ENCODE measurements at regions not wholly inside any gene's neighbourhood (a gene's known extent, or its start where the extent isn't known, plus 50 kb on each side); places are given as distances from the start of the nearest gene placed in this dataset.
"Not testable (repeated sequence)": the region's sequence is repeated elsewhere in the genome, so short reads cannot be mapped to it uniquely, and the experiment has no call there.

DNA sequence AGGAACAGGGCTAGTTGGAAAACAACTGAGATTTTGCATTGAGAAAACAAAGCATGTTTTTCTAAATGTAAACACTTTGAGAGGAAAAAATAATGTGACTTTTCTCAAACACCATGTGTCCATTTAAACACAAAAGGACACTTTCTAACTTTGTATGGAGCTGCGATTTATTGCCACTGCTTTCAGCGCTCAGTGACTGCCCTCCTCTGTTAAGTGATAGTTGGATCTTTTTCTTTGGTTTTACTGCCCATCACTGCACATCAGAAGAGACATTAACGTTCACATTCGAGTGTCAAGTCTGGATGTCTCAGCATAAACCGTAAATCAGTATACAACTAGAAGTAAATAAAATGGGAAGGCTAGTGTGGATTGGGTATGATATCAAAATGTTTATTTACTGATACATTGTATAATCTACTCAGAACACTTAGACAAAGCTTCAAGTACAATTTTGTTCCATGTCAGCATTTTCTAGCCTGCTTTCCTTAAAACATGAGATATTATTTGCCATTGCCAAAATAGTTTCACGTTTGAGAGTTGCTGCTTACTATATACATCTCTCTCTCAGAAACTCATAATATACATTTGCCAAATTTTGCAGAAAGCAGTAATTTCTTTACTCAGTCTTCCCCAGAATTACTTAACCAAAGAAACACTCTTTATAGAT, 237.6 kb downstream of the IKZF2 start:
- DNase-seq (ENCODE audit: low read depth), result peak; percentile 21

GRCh38 chr2:212912445-212913103, 238.8 kb downstream of the IKZF2 start:
- DNase-seq (ENCODE audit: low read depth), result peak; percentile 86

GRCh38 chr2:212911011-212911410, 240.4 kb downstream of the IKZF2 start:
- no peak for DNase-seq (ENCODE audit: low read depth)

GRCh38 chr2:212908682-212909435, 242.6 kb downstream of the IKZF2 start:
- peak; percentile 61 for DNase-seq (ENCODE audit: low read depth)

- DNase-seq (ENCODE audit: low read depth), result no peak
Measured at GRCh38 chr2:212908031-212908430, 243.4 kb downstream of the IKZF2 start.

- DNase-seq (ENCODE audit: low read depth), result no peak
Measured at GRCh38 chr2:212906620-212907019, 244.8 kb downstream of the IKZF2 start.

DNA sequence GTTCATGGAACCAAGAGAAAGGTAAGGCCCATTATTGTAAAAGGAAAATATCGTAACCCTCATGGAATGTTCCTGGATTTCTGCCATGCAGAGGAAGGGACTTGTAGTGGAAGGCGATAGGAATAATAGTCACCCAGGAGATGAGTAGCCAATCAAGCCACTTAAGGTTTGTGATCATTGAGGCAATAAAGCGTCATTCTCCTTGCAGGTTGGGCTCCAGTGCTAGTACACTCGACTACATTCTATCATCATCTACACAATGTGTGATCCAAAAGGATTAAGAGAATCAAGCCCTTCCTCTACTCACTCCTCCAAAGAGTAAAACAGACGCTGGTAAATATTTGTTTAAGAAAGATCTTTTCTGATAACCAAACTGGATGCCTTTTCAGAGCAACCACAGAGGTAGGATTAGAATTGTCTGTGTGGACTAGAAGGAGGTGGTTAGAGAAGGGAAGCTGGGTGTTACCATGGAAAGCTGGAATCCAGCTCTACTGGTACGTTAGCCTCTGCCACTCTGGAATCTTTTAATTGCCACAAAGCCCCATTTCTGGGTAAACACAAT, 245.7 kb downstream of the IKZF2 start:
- DNase-seq (ENCODE audit: low read depth), result peak; percentile 66

- DNase-seq (ENCODE audit: low read depth), result no peak
Measured at GRCh38 chr2:212904646-212905045, 246.8 kb downstream of the IKZF2 start.

DNA sequence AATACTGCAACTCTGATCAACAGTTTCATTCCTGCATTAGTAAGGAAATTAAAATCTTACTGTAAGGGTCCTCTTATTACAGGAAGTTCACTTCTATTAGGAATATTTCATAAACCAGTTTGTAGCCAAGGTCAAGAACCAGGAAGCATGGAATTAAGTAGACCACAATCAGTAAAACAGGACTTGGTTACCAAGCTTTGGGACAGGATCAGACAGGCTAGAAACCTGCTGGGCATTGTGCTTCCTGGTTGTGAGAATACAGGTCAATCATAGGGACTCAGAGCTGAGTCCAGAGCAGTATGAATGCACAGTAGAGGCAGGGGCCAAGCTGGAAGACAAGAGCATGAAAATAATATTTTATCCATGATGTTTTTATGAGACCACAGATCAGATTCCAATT, 248.0 kb downstream of the IKZF2 start:
- DNase-seq (ENCODE audit: low read depth), result no peak

GRCh38 chr2:212902421-212902820, 249.0 kb downstream of the IKZF2 start:
- DNase-seq (ENCODE audit: low read depth), result no peak

- no peak for DNase-seq (ENCODE audit: low read depth)
Measured at GRCh38 chr2:212901604-212902275, 249.7 kb downstream of the IKZF2 start.

GRCh38 chr2:212900715-212901114, 250.7 kb downstream of the IKZF2 start:
- no peak for DNase-seq (ENCODE audit: low read depth)

GRCh38 chr2:212898011-212898410, 253.4 kb downstream of the IKZF2 start:
- DNase-seq (ENCODE audit: low read depth), result no peak

DNA sequence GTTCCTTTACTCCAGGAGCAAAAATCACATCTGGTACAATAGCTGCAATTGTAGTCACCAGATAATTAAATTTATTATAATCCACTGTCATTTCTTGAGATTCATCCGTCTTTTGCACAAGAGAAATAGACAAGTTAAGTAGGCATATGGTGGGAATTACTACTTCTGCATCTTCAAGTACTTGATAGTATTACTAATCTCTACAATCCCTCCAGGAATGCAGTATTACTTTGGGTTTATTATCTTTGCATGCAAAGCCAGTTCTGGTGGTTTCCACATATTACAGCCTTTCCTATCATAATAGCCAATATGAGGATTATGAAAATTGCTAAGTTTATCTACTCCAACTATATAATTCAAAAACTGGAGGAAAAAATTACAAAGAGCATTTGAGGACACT, 254.1 kb downstream of the IKZF2 start:
- DNase-seq (ENCODE audit: low read depth), result no peak

- DNase-seq (ENCODE audit: low read depth), result no peak
Measured at GRCh38 chr2:212894026-212894425, 257.4 kb downstream of the IKZF2 start.

DNA sequence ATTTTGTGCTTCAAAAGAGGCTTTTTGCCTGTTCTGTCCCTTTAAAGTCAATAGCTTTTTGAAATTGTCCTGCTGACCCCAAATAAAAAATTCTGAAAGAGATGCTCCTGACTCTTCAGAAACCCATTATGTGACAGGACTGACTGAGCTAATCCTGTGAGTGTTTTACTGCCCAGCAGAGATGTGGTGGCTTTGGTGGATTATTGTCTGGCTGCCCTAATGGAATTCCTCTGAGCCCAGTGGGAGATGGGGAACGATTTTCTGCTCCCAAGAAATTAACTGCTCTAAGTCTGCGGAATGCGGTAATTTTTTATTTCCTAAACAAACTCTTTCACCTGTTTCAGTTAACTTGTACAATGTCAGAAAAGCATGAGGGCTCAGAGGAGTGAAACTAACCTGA, 258.2 kb downstream of the IKZF2 start:
- DNase-seq (ENCODE audit: low read depth), result no peak

- peak; percentile 73 for DNase-seq (ENCODE audit: low read depth)
Measured at GRCh38 chr2:212892193-212892592, 259.2 kb downstream of the IKZF2 start.

GRCh38 chr2:212891580-212891979, 259.8 kb downstream of the IKZF2 start:
- no peak for DNase-seq (ENCODE audit: low read depth)

DNA sequence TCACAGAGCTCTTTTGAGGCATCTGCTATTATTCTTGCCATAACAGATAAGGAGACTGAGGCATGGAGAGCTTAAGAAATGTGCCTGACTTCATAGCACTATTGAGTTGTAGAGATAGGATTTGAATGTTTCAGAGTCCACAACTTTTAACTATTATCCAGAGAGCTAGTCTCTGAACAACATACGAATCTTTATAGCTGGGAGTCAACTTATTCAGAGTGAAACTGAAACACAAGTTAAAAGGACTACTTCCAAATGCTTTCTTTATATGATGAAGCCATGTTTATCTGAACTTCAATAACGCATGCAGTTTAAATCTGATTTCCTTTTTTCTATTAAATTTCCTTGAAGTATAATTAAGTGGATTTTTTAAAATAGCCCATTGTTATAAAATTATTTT, 268.8 kb downstream of the IKZF2 start:
- no peak for DNase-seq (ENCODE audit: low read depth)

DNA sequence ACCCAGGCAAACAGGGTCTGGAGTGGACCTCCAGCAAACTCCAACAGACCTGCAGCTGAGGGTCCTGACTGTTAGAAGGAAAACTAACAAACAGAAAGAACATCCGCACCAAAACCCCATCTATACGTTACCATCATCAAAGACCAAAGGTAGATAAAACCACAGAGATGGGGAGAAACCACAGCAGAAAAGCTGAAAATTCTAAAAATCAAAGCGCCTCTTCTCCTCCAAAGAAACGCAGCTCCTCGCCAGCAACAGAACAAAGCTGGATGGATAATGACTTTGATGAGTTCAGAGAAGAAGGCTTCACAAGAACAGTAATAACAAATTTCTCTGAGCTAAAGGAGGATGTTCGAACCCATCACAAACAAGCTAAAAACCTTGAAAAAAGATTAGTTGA, 274.9 kb downstream of the IKZF2 start:
- DNase-seq (ENCODE audit: low read depth), result not testable (repeated sequence)

GRCh38 chr2:212875950-212876349, 275.5 kb downstream of the IKZF2 start:
- not testable (repeated sequence) for DNase-seq (ENCODE audit: low read depth)

- DNase-seq (ENCODE audit: low read depth), result no peak
Measured at GRCh38 chr2:212873256-212873655, 278.2 kb downstream of the IKZF2 start.

All from RPMI7951 (cell line).